Activated CD4-positive, alpha-beta T cell treated with anti-CD3 and anti-CD28 coated beads, Interleukin-2, amount 50 U/mL, for 4 hours (primary cell): ENCODE measurements at regions not wholly inside any gene's neighbourhood (a gene's known extent, or its start where the extent isn't known, plus 50 kb on each side); places are given as distances from the start of the nearest gene placed in this dataset.
"Not testable (repeated sequence)": the region's sequence is repeated elsewhere in the genome, so short reads cannot be mapped to it uniquely, and the experiment has no call there.

Source experiments
- DNase-seq, 2 experiments: peaks; one replicate each; pipeline ENCODE4 v3.0.0-alpha.2; 2020

DNA sequence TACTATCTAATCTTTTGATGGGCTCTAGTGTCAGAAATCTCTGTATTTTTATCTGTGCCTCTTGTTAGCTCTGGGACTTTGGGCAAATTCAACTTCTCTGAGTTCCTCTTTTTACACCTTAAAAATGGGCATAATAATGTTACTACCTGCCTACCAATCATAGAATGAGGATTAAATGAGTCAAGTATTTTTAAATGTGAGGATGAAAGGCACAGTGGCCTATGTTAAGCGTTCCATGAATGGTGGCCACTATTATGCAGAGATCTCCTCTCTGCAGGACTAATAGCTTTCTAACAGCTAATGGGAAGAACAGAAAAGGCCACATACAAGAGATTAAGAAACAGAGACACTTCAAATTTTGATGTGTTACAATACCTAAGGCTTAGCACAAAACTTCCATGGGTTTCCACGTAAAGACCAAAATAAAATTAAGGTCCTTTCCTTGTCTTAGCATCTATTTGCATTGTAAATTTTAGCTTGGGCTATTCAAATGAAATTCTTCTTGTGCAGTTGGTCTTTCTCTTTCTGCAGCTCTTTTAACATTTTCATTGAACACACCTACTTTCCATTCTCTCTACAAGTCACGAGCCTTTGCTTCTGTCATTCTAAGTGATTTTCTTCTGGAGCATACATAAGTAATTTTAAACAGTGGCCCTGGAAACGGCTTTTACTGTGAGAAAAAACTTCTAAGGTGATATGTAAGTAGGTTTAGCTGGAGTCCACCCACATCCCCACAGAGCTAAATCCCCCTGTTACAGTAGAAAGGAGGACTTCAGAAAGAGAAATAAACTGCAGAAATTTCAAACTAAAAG is 117.9 kb upstream of the MED14 start:
- no peak for DNase-seq

GRCh38 chrX:40853816-40854123 is 118.4 kb upstream of the MED14 start:
- DNase-seq = no peak

GRCh38 chrX:40854242-40854641 is 118.9 kb upstream of the MED14 start:
- DNase-seq = no peak

GRCh38 chrX:40855411-40855810 is 120.1 kb upstream of the MED14 start:
- no peak for DNase-seq

GRCh38 chrX:40855932-40856515 is 120.7 kb upstream of the MED14 start:
- no peak for DNase-seq

DNA sequence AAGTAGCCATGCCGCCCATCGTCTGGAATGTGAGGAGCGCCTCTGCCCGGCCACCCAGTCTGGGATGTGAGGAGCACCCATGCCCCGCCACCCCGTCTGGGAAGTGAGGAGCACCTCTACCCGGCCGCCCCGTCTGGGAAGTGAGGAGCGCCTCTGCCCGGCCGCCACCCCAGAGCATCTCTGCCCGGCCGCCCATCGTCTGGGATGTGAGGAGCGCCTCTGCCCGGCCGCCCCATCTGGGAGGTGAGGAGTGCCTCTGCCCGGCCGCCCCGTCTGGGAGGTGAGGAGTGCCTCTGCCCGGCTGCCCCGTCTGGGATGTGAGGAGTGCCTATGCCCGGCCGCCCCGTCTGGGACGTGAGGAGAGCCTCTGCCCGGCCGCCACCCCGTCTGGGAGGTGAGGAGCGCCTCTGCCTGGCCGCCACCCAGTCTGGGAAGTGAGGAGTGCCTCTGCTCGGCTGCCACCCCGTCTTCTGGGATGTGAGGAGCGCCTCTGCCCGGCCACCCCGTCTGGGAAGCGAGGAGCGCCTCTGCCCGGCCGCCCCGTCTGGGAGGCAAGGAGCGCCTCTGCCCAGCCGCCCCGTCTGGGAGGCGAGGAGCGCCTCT is 126.7 kb upstream of the MED14 start:
- DNase-seq = not testable (repeated sequence)

- DNase-seq = not testable (repeated sequence)
Observed at GRCh38 chrX:40863260-40863659, 127.9 kb upstream of the MED14 start.

GRCh38 chrX:40863671-40864070 is 128.3 kb upstream of the MED14 start:
- DNase-seq = no peak

DNA sequence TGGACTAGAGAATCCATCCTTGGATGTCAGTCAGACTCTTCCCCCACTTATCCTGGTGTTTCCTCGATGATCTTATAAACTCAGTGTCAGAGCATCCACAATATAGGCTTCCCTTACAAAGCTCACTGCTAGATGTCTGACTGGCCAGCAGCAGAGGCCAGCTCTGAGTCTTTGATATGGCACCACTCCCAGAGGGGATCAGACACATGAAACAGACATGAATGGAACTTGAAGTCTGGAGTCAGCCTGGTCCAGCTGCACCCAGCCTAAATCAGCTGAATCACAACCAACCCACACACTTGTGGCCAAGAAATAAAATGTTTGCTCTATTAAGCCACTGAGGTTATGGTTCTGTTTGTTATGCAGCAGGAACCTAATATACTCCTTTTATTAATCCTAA is 129.6 kb upstream of the MED14 start:
- no peak for DNase-seq

GRCh38 chrX:40866893-40867292 is 131.6 kb upstream of the MED14 start:
- DNase-seq = no peak

DNA sequence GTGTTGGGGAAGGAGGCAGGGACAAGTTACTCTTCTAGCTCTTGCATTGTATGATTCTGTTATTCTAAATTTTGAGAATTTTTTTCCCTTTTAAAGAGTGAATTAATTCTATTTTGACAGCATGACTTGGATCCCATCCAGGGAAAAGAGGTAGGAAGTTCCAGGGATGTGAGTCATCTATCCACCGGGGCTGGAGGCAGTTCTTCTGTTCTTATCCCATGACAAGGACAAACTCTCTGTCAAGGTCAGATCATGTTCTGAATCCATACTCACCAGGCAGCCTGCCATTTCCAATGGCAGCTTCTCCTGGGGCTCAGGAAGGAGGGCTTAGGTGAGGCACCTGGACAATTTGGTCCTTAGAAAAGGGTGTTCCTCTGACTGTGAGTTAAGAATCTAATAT is 132.0 kb upstream of the MED14 start:
- no peak for DNase-seq

- no peak for DNase-seq
Observed at GRCh38 chrX:40868868-40869267, 133.5 kb upstream of the MED14 start.

DNA sequence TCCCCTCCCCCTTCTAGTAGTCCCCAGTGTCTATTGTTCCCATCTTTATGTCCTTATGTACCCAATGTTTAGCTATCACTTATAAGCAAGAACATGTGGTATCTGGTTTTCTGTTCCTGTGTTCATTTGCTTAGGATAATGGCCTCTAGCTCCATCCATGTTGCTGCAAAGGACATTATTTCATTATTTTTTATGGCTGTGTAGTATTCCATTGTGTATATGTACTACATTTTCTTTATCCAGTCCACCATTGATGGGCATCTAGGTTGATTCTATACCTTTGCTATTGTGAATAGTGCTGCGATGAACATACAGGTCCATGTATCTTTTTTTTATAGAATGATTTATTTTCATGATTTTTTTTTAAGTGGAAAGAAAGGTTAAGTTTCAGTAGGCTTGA is 135.6 kb upstream of the MED14 start:
- DNase-seq = not testable (repeated sequence)

GRCh38 chrX:40871385-40872082 is 136.2 kb upstream of the MED14 start:
- no peak for DNase-seq

GRCh38 chrX:40872351-40872750 is 137.0 kb upstream of the MED14 start:
- DNase-seq = no peak

- no peak for DNase-seq
Observed at GRCh38 chrX:40875476-40875875, 140.1 kb upstream of the MED14 start.

DNA sequence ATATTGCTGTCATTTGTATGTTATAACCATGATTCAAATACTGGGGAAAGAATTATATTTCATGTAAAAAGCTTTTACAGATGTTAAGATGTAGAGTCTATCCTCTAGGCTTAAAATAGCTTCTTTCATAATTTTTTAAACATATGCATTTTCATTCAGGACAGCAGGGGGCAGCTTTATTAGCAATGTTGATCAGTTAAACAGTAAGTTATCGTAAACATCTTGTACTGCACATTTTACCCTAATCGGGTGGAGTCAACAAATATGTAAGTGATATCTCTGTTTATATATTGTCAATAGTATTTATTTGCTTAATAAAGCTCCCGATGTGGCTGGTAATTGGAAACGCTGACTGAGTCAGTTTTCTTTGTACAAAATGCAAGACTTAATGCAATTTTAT is 142.5 kb upstream of the MED14 start:
- DNase-seq = peak in 1 of 2 experiments; percentile 3

- no peak for DNase-seq
Observed at GRCh38 chrX:40878766-40879165, 143.4 kb upstream of the MED14 start.

DNA sequence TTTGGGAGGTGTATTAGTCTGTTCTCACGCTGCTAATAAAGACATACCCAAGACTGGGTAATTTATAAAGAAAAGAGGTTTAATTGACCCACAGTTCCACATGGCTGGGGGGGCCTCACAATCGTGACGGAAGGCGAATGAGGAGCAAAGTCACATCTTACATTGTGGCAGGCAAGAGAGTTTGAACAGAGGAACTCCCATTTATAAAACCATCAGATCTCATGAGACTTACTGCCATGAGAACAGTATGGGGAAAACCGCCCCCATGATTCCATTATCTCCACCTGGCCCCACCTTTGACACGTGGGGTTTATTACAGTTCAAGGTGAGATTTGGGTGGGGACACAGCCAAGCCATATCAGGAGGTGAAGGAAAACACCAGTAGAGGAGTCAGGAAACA is 143.8 kb upstream of the MED14 start:
- DNase-seq = not testable (repeated sequence)

DNA sequence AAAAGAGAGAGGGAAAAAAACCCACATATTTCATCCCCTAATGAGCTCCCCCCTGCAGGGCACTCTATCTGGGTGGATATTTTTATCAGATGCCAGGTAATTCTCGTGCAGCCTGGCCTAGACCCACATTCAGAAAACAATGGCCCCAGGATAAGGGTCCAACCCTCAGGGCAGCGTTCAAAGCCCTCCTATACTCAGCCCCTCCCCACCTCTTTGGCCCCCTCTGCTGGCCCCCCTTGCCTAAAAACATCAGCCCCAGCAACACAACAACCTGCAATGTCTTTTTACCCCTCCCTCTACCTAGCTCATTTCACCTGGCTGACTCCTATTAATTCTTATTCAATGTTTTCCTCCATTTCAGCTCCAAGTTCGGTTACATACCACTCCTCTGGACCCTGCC is 145.4 kb upstream of the MED14 start:
- DNase-seq = no peak

GRCh38 chrX:40883021-40883619 is 147.8 kb upstream of the MED14 start:
- DNase-seq = no peak

- DNase-seq = no peak
Observed at GRCh38 chrX:40885989-40886388, 150.6 kb upstream of the MED14 start.

DNA sequence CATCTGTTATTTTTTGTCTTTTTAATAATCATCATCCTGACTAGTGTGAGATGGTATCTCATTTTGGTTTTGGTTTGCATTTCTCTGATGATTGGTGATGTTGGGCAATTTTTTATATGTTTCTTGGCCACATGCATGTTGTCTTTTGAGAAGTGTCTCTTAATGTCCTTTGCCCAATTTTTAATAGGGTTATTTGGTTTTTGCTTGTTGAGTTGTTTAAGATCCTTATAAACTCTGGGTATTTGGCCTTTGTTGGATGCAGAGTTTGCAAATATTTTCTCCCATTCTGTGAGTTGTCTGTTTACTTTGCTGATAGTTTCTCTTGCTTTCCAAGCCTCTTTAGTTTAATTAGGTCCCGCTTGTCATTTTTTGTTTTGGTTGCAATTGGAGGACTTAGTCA is 152.1 kb upstream of the MED14 start:
- no peak for DNase-seq
